Activated CD8-positive, alpha-beta memory T cell treated with anti-CD3 and anti-CD28 coated beads for 48 hours (primary cell): ENCODE measurements at regions not wholly inside any gene's neighbourhood (a gene's known extent, or its start where the extent isn't known, plus 50 kb on each side); places are given as distances from the start of the nearest gene placed in this dataset.
"Not testable (repeated sequence)": the region's sequence is repeated elsewhere in the genome, so short reads cannot be mapped to it uniquely, and the experiment has no call there.

Experiments used
- DNase-seq, 3 experiments: peaks; one replicate each; pipeline ENCODE4 v3.0.0-alpha.2; 2020; ENCODE audit warnings: low read depth in 2 of 3, low spot score in 2 of 3

DNA sequence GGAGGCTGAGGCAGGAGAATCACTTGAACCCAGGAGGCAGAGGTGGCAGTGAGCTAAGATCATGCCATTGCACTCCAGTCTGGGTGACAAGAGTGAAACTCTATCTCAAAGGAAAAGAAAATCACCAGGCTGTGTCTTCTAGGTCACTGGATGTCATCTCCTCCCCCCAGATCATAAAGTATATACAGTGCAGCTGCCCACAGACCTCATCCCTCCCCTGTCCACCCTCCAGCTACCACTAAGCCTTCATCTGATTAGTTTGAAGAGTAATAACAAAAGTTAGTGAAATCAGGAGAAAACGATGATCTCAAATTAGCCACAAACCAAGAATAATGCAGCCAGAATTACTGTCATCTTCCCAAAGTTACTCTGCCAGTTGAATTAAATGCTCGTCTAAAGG lies 117.2 kb downstream of the ZNF22 start:
- not testable (repeated sequence) for DNase-seq

DNA sequence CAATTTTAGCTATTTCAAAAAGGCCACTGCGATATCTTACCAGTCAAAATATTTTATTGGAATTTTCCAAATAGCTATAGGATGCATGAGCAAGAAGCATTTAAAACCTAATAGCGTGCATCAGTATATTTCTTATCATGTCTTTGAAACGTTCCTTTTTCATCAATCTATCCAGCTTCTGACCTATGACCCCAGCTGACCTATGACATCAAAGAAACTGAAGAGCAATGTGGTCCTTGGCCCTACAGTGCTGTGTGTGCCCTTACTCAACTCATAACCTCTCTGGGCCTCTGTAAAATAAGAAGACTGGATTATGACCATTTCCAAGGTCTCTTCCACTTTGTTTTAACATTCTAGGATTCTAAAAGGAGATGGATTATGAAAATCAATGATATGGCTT lies 118.2 kb downstream of the ZNF22 start:
- DNase-seq = no peak

DNA sequence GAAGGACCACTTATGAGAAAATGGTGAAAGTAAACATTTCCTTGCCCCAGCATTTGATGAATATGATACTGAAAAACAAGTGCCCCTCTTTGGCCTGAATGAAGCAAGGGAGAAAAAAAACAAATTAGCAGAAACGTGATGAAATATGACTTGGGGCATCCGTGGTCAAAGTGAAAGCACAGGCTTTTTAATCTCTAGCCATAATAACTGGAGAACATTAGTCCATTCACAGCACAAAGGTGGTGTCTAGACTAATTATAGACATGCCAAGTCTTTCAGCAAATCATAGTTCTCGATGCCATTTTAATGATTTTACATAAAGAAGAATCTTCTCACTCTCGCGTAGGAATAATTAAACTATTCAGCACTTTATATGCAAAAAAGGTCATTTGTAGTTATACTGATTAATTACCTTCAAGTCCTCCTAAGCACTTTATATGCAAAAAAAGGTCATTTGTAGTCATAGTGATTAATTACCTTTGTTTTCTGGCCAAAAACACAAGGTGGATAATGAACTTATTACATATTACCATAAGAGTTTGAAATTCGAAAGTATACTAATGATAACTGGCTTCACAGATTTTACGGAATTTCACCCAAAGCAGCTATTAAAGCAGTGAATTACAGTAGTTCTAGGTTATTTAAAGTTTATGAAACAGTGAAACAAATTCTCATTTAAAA lies 121.6 kb downstream of the ZNF22 start:
- not testable (repeated sequence) for DNase-seq

DNA sequence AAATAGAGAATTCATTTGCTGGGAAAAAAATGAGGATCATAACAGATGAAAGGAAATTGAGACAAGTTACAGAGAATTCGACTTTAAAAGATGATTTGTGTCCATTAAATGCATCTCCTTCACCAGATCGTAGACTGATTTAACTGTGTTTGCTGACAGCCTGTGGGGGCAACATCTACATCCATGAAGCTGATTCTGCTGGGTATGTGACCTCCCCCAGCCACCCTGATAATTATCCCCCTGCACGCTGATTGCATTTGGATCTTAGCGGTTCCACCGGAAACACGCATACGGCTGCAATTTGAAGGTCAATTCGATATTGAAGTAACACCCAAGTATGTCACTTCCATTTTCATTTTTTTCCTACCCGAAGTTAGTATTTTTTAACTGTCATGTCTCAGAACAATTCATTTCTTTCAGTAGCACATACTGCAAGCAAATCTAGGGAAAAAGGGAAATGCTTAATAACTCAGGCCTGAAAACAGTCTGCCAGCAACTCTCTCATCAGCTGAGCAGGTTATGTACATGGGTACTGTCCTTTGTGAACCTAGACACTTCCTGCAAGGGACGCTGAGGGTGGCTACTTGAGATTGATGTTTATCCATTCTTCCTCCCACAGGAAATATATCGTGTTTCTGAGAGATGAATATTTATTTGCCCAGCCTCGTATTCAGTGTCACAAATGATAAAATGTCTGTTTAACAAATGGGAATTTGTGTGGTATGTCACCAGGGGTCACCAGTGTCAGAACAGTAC lies 134.9 kb downstream of the ZNF22 start:
- no peak for DNase-seq

DNA sequence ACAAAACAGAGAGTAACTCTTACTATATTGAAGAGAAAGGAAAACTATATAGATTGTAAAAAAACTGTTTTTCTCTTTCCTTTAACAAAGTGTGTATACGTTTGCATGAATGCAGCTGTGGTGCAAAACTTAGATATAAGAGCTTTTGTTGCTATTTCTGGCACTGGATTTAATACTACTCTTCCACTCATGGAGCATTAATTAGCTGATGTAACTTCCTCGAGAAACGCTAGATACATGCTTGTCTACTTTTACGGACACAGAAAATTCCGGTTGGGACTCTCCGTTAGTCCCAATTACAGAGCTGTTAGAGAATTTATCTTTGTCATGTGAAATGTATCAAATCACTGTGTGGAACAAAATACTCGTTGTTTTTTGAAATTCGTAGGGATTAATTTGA lies 135.5 kb downstream of the ZNF22 start:
- DNase-seq = no peak

DNA sequence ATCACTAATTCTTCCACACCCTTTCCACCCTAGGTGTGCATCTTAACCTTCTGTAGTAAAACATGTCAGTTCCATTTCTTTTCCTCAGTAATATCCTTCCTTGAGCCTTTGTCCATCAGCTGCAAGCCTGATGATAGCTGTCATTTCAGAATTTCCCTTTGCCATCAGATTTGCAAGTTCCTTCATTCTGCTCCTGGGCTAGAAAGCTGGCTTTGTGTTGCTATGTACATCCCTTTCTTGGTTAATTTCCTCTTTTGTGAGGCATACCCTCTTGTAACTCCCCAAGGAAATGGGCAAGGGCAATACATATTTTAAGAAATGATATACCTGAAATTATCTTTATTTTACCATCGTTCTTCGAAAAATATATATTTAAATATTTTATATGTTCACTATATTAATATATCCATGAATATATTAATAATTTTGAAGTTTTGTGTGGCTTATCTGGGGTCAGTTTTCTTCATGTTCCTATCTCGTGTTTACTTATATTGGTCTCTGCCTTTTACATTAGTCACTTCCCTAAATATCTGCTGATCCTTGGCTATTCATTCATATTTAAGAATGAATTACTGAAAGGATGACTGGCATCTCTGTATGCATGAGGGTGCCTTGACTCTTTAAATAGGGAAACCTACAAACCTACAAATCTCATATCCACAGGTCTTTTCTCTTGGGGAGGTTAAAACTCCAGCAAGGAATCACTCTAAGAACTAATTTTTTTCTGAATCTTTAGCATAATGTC lies 143.8 kb downstream of the ZNF22 start:
- DNase-seq = no peak

DNA sequence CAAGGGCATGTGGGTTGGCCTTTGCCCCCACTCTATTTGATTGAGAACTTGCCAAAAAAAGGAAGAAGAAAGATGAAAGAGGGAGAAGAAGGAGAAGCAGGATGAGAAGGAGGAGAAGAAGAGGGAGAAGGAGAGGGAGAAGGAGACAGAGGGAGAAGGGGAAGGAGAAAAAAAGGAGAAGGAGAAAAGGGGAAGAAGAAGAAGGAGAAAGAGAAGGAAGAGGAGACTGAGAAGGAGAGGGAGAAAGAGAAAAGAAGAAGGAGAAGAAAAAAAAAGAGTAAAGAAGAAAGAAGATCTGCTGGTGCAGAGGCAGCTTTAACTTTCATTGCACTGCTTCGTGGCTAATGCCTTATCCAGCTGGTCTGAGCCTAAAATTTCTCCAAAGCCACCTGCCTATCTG lies 144.4 kb downstream of the ZNF22 start:
- not testable (repeated sequence) for DNase-seq

DNA sequence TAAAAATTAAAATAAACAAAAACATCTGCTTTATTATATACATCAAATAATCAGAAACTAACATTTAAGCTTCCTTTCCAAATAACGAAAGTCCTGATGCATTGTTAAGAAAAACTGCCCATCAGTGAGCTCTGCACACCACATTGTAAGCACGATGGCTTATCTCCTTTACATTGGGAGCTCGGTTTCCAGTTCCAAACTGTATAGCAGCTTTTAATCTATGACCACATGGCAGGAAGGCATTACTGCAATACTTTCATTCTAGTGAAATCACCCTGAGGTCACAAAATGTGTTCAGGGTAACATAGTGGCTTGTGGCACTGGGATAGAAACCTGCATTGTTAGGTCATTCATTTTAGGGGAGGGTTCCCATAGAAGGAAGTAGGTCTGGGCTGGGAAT lies 146.3 kb downstream of the ZNF22 start:
- DNase-seq = no peak

DNA sequence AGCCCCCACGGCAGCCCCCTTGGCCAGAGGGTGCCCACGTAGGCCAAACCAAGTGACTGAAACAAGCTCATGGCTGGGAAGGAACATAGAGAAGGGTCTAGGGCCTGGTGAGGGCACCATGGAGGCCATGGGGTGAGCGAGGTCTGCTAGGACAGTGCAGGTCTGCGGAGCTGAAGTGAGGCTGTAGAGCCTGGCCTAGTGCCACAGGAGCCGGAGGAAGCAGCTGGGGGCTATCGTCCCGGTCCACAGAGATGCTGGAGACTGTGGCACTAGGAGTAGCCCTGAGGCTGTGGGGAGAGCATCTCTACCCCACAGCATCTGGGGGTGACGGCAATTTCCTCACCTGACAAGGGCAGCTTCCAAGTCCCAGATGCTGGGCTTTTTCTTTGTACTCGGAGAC lies 150.3 kb downstream of the ZNF22 start:
- DNase-seq = no peak

DNA sequence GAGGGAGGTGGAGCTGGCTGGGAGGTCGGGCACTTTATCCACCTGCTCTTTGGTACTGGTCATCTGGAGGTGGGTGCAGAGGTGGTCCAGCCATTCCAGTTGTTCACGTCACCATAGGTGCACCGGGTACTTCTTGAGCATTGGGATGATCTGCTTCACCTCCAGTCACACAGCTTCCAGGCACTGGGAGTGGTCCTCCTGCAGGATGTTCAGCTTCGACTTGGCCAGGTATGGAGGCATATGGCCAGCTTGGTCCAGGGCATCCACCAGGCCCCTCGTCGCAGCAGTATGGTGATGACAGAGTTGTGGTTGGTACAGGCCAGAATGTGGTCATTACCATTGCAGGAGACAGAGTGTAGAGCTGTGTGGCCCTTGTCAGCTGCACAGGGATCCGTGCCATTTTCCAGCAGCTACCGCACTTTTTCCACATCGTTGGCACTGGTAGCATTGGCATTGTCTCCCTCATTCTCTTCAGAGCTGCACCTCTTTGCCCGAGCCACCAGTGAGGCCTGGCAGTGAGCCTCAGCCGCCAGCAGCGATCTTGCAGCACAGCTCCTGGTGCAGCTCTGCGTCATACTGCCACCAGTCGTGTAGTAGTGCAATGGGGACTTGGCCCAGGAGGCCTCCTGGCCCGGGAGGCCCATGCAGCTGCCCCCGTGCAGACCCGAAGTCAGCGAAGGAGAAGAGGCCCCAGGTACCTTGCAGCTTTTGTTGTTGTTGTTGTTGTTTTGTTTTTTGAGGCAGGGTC lies 150.9 kb downstream of the ZNF22 start:
- no peak for DNase-seq

DNA sequence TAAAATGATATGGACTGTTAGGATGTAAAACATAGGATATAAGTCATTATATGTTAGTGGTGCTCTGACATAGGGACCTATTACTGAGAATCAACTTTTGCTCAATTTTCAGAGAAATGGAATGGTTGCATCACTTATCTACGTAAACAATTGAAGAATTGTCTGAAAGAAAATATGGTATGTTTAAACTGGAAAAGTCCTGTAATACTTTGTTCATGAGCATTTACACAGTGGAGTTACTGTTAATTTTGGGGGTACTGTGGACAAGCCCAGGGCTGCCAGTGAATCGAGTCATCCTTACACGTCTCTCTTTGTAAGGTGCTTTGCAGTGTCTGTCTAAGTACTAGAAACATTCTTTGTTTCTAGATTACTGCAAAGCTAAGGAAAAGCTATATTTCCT lies 152.0 kb downstream of the ZNF22 start:
- DNase-seq = no peak

DNA sequence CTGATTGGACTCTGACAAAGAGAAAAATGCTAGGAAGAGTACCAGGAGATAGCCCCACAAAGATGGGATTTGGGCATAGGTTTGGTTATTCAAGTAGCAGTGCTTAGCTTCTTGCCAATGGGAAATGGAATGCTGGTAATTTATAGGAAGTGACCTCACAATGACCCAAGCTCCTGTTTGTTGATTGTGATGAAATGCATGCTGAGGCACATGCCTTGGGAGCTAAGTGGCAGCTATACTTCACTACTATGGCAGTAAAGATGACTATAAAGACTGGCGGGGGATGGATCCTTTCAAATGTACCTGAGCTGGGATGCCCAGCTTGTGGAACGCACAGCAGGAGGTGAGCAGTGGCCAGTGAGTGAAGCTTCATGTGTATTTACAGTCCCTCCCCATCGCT lies 153.8 kb downstream of the ZNF22 start:
- no peak for DNase-seq

DNA sequence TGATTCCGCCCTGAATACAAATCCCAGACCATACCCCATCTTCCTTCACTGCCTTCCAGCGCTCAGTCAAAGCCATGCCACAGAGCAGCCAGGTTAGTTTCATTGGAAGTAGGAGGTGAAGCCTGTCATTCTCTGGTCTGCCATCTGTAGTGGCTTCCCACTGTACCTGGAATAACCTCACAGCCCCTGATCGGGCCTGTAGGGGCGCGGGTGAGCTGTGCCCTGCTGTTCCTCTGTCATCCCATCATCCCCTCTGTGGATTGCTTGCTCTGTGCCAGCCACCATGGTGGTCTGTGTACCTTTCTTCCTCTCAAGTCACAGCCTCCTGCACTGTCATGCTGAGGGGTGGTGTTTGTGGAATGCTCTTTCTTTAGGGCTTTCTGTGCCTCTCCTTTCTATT lies 155.1 kb downstream of the ZNF22 start:
- no peak for DNase-seq

DNA sequence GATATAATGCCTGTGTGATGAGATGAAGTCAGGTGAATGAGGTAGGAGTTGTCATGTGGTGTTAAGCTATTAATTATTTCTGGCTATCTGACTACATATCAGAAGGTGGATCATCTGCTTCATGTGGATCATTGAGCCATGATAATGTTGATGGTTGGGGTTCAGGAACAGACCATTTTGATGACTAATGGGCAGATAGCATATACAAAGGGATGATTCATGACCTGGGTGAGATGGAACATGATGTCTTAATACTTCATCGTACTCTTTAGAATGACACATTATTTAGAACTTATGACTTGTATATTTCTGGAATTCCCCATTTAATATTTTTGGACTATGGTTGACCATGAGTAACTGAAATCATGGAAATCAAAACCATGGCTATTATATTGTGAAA lies 155.1 kb downstream of the OR13A1 start:
- no peak for DNase-seq

DNA sequence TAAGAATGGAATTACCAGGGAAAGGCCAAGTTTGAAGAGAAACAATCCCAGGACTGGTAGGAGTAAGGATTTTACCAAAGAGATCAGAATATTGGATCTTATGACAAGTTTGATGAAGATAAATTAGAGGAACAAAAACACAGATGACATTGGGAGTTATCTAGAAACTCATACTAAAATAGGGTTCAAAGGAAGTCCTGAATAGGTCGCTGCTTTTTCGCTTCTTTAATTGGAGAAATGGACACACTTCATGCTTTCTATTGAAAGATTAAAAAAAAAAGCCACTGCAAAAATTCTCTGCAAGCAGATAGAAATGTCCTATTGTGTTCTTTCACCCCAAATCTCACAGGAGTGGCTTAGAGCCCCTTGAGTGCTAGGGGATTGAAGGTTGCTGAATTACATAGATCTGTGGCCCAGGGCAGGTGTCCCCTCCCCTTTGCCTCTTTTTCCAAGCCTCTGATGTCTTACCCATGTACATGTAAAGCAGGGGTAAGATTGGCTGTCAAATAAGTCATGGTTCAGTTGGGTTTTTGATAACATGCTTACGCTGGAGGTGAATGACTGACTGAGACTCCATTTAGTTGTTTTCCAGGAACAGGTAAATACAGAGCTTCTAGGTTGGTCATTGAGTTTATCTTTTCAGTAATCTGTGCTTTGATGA lies 152.0 kb downstream of the OR13A1 start:
- DNase-seq = no peak

DNA sequence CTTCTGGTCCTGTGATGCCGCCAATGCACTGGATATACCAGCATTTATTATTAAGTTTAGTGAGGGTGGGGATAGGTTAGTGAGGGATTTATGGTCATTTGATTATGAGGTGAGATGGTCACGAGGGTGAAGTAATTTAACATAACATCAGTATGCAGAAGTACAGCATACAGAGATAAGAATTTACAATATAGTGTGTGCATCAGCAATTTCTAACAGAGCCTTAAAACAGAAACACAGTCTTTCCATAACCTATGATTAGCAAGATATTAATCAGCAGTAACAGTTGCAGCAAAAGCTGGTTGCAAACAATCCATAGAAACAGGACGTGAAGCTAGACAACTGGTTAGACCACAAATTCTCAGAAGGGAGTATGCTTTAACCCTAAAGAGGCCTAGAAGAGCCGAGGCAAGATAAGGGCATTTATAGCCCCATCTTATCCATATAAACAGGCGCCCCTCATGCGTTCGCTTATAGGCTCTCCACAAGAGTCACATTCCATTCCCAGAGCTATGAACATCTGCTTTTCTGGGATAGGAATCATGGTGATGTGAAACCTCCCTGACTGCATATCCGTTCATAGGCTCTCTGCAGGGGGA lies 139.8 kb downstream of the OR13A1 start:
- DNase-seq = not testable (repeated sequence)

DNA sequence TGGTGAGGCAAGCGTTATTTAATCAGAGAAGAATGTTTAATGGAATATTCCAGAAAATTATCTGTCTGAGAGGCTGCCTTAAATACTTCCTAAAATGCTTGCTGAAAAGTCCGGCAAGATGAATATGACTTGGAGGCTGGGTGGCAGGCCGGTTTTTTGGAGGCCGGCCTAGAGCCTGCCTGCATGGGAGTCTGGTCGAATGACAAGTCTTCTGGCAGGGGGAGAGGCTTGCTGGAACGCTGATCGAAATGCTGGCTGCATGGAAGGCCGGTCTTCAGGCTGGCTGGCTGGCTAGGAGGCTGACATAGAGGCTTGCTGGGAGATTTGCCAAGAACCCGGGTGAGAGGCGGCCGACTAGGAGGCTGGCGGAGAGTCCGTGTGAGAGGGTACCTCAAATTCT lies 135.7 kb downstream of the OR13A1 start:
- DNase-seq = no peak

DNA sequence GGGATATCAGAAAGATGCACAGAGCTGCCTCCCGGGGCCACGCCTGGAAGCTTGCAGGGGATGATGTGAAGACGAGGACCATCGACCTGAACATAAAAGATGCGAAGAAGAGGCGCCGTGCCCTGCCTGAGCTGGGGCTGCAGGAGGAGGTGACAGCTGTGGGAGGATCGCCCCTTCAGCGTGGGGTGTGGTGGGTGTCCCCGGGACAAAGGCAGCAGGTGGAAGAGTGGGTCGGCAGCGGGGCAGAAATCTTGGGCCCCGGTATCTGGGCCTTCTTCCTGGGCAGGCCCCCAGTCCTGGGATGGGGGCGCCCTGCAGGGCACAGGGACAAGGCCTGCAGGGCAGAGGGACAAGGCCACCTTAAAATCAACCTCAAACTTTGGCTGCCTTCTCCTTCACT lies 134.9 kb downstream of the OR13A1 start:
- DNase-seq = no peak

DNA sequence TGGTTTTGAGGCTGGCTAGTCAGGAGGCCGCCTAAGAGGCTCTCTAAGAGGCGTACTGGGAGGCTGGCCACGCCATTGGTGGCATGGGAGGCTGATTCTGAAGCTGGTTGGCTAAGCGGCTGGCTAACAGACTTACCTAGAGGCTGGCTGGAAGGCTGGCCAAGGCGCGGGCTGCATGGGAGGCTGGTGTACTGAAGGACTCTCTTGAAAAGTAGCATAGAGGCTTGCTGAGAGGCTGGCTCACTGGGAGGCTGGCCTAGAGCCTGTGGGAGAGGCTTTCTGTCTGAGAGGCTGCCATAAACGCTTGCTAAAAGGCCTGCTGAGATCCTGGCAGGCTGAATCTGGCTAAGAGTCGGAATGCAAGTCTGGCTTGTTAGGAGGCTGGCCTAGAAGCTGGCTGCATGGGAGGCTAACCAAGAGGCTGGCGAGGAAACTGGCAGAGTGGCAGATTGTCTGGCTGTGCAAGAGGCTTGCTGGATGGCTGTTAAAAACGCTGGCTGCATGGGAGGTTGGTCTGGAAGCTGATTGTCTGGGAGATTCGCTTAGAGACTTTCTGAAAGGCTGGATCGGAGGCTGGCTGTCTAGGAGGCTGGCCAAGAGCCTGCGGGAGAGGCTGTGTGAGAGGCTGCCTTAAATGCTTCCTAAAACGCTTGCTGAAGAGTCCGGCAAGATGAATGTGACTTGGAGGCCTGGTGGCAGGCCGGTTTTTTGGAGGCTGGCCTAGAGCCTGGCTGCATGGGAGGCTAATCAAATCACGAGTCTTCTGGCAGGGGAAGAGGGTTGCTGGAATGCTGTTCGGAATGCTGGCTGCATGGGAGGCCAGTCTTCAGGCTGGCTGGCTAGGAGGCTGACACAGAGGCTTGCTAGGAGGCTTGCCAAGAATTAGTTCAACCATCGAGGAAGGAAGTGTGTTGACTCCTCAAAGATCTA lies 134.2 kb downstream of the OR13A1 start:
- DNase-seq = no peak

DNA sequence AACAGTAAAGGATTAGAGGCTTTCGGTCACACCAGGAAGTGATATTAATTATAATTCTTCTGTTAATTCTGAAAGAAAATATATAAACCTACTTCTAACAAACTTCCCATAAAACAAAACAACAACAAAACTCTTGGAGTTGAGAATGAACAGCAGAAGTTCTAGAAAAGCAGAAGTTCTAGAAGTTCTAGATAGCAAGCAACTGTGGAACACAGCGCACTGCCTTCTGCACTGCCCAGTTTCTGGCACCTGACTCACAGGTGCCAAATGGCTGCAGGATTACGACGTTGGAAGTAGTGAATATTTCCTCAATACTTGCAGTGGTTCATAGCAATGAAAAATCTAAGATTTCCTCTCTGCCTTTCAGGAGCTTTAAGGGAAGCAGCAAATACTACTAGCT lies 132.2 kb downstream of the OR13A1 start:
- DNase-seq = no peak
